ENCODE measurements at regions not wholly inside any gene's neighbourhood (a gene's known extent, or its start where the extent isn't known, plus 50 kb on each side); places are given as distances from the start of the nearest gene placed in this dataset.

- DNase-seq (ENCODE audit: low spot score) (no peak), ATAC-seq (no peak)
- Histone ChIP-seq H3K4me2 (no peak overlapping the region), H3F3A (replicated peaks; ENCODE audit: low read depth) (no peaks in the 10 kb centered on the region), H3K27me3 (ENCODE audit: insufficient read depth) (no peaks in the 10 kb centered on the region), H3K9me2 (ENCODE audit: insufficient read depth) (peaks cover 23% of the 10 kb centered on the region; the same call in 1 of the 2 replicates), H3K4me1 (ENCODE audit: insufficient read depth) (no peaks in the 10 kb centered on the region), H4K20me1 (replicated peaks; ENCODE audit: insufficient read depth) (no peaks in the 10 kb centered on the region), H3K36me3 (ENCODE audit: insufficient read depth) (no peaks in the 10 kb centered on the region), H3K27ac (ENCODE audit: low read depth) (no peak overlapping the region), H2AFZ (no peak overlapping the region), H3K4me3 (no peak overlapping the region), H3K79me2 (replicated peaks; ENCODE audit: insufficient read depth) (no peaks in the 10 kb centered on the region)
- Mint-ChIP-seq H3K36me3 (ENCODE audit: low read depth) (no peaks in the 10 kb centered on the region; the same call in 2 of the 3 replicates), H3K27ac (no peak overlapping the region), H3K9me3 (peaks cover 3% of the 10 kb centered on the region; the same call in 1 of the 3 replicates), H3K4me3 (no peak overlapping the region), H3K27me3 (ENCODE audit: insufficient read depth, low read depth, poor library complexity) (peaks cover 4% of the 10 kb centered on the region), H3K4me1 (no peaks in the 10 kb centered on the region)
- no peak for TF ChIP-seq NANOG (IDR thresholded peaks at IDR 0.05; ENCODE audit: borderline replicate concordance)
- no peak for TF ChIP-seq ZNF462 (CRISPR knock-in tag; IDR thresholded peaks at IDR 0.05)
- no peak for TF ChIP-seq JUNB (IDR thresholded peaks at IDR 0.05; ENCODE audit: unreplicated experiment)
- no peak for TF ChIP-seq EZH2 (IDR thresholded peaks at IDR 0.05; ENCODE audit: low read depth, unreplicated experiment)
- no peak for TF ChIP-seq CTCF (conservative IDR thresholded peaks at IDR 0.05; ENCODE audit: low read depth in 2 of 2)
- no peak for TF ChIP-seq ZNF331 (CRISPR knock-in tag; IDR thresholded peaks at IDR 0.05; ENCODE audit: low read depth)
- TF ChIP-seq ETS1 (IDR thresholded peaks at IDR 0.05), result no peak
These were observed 68.1 kb upstream of the UST start for GRCh38 chr6:148678682-148679081.

All from GM23338 (cell line).